ENCODE measurements at regions not wholly inside any gene's neighbourhood (a gene's known extent, or its start where the extent isn't known, plus 50 kb on each side); places are given as distances from the start of the nearest gene placed in this dataset. TPM values are rescaled to one million over a fixed set of nuclear protein-coding genes. Genes with fewer than 3 reads are reported as not detected.

DNA sequence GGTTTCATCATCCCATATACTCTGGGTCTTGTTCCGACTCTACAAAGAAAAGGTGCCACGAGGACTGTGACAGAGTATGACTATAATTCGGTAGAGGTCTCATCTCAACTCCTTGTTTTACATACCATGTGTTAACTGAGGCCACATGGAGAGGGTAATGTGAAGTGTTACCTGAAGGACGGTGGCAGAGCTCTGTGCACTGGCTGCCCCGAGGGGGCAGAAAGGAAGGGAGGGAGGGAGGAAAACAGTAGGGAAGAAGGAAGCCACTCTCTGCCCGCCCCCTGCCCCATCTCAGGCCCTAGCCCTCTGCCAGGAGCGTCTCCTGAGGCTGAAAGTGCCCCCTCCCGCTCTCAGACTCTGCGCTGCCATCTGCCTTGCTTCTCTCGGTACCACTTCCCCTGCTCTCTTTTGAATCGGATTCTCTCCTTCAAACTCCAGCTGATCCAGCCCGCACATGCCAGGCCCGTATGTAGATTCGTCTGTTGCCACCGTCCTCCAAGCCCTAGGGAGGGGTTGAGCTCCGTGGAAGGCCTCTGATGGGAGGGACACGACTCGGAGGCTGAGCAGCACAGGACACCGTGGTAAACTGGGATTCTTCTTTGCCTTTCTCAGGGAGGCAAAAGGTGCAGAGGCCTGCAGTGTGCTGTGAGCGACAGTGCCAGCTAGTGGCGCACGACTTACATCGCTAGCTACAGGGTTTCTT, 70.5 kb upstream of the ATP10A start:
- H3K4me3 ChIP-seq = no peak overlapping the region
- H3K27me3 ChIP-seq = no peaks in the 10 kb centered on the region
- ATAC-seq (peak; percentile 63), DNase-seq (peak; percentile 46 to 73 (median 57))
- H3K9me3 ChIP-seq = no peaks in the 10 kb centered on the region
- TF ChIP-seq, protein P1, sequence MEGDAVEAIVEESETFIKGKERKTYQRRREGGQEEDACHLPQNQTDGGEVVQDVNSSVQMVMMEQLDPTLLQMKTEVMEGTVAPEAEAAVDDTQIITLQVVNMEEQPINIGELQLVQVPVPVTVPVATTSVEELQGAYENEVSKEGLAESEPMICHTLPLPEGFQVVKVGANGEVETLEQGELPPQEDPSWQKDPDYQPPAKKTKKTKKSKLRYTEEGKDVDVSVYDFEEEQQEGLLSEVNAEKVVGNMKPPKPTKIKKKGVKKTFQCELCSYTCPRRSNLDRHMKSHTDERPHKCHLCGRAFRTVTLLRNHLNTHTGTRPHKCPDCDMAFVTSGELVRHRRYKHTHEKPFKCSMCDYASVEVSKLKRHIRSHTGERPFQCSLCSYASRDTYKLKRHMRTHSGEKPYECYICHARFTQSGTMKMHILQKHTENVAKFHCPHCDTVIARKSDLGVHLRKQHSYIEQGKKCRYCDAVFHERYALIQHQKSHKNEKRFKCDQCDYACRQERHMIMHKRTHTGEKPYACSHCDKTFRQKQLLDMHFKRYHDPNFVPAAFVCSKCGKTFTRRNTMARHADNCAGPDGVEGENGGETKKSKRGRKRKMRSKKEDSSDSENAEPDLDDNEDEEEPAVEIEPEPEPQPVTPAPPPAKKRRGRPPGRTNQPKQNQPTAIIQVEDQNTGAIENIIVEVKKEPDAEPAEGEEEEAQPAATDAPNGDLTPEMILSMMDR (IDR thresholded peaks at IDR 0.05) = peak; percentile 21 to 67 (median 44)
- no peak for TF ChIP-seq POLR2A (IDR thresholded peaks at IDR 0.05)
- no peaks in the 10 kb centered on the region for H3K36me3 ChIP-seq (replicated peaks in 1 of 2; ENCODE audit: insufficient read depth in 1 of 2, low read depth in 2 of 2)
- intact Hi-C loops (cut with DNase I) = no loop called here
- H3K4me1 ChIP-seq = peaks cover 5% of the 10 kb centered on the region
- 9 to 12% methylated on average over 18 to 23 of the region's 23 CpGs for WGBS, 2 donors
- no peak overlapping the region for H3K27ac ChIP-seq

DNA sequence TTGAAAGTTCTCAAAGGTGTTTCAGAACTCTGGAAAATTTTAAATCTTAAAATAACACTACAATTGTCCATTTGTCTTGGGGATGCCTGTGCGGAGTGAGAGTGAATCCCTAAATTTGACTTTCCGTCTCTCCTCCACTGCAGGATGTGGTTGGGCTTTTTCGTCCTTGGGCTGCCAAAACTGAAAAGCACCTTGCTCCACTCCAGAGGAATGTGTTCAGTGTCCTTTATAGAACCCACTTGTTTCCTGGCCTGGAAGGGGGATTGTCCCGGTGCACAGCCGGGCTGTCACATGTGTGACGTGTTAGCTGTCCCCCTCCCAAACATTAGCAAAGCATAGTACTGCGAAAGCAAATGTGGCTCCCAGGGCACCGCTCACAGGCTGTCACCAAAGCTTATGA, 69.6 kb upstream of the ATP10A start:
- no peak for DNase-seq
- no peak overlapping the region for H3K27ac ChIP-seq
- peaks cover 5% of the 10 kb centered on the region for H3K4me1 ChIP-seq
- TF ChIP-seq, protein P1 (IDR thresholded peaks at IDR 0.05) = no peak
- no peak for TF ChIP-seq POLR2A (IDR thresholded peaks at IDR 0.05)
- H3K4me3 ChIP-seq = no peak overlapping the region
- no peak for ATAC-seq
- intact Hi-C loops (cut with DNase I) = no loop called here
- no peaks in the 10 kb centered on the region for H3K36me3 ChIP-seq (replicated peaks in 1 of 2; ENCODE audit: insufficient read depth in 1 of 2, low read depth in 2 of 2)
- WGBS, 2 donors = 59 to 62% methylated on average over 8 of the region's 8 CpGs
- H3K27me3 ChIP-seq = no peaks in the 10 kb centered on the region
- no peaks in the 10 kb centered on the region for H3K9me3 ChIP-seq

DNA sequence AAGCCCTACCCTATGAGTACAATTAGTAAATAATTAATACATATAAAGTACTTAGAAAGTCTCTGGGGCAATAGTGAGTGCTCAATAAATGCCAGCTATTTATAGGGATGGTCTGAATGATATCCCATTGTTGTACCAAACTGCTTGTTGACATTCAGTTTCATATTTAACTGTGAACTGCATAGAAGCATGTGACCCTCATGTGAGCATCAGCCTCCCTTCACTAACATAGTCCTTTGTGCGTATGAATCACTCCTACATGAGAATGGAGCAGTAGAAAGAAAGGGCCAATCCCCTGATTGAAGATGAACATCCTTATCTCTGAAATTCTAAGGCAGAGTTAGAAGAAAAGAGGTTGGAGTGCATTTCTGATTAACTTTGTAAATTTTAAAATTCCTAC, 68.7 kb upstream of the ATP10A start:
- Histone ChIP-seq H3K9me3 (no peaks in the 10 kb centered on the region), H3K27me3 (no peaks in the 10 kb centered on the region), H3K4me1 (peaks cover 5% of the 10 kb centered on the region), H3K4me3 (no peak overlapping the region), H3K27ac (no peak overlapping the region), H3K36me3 (replicated peaks in 1 of 2; ENCODE audit: insufficient read depth in 1 of 2, low read depth in 2 of 2) (no peaks in the 10 kb centered on the region)
- ATAC-seq (no peak), DNase-seq (no peak)
- WGBS, 2 donors = 68 to 78% methylated on average over 1 of the region's 1 CpG
- intact Hi-C loops (cut with DNase I) = no loop called here
- no peak for TF ChIP-seq POLR2A (IDR thresholded peaks at IDR 0.05)
- TF ChIP-seq, protein P1 (IDR thresholded peaks at IDR 0.05) = no peak

DNA sequence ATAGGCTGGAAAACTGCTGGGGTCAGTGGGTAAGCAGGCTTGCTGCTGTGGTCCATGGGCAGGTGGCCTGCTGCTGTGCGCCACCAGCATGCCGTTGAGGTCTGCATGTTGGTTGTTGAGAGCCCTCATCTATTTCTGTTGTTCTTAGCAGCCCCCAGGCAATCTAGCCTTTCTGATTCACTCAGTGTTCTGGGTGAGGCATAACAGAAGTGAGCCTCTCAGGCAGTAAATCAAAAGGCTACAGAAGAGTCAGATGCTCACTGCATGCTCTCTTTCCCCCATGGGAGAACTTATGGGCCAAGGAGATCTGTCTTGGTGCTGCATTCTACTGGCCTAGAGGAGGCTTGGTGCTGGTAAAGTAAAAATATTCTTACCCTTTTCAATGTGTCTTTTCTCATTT, 67.8 kb upstream of the ATP10A start:
- Histone ChIP-seq H3K27ac (no peak overlapping the region), H3K4me3 (no peak overlapping the region), H3K9me3 (no peaks in the 10 kb centered on the region), H3K27me3 (no peaks in the 10 kb centered on the region), H3K4me1 (peaks cover 5% of the 10 kb centered on the region), H3K36me3 (replicated peaks in 1 of 2; ENCODE audit: insufficient read depth in 1 of 2, low read depth in 2 of 2) (no peaks in the 10 kb centered on the region)
- intact Hi-C loops (cut with DNase I) = no loop called here
- ATAC-seq (no peak), DNase-seq (no peak)
- TF ChIP-seq, protein P1 (IDR thresholded peaks at IDR 0.05) = no peak
- TF ChIP-seq POLR2A (IDR thresholded peaks at IDR 0.05) = no peak
- WGBS, 2 donors = 84 to 92% methylated on average over 2 of the region's 2 CpGs

Small RNA genes lying in the stretch of these regions (small RNA-seq; reads per million reads assigned to genes)
- gene RF00554 = not detected

Data from body of pancreas (tissue), 4 donors.